H1 (cell line): ENCODE measurements at regions not wholly inside any gene's neighbourhood (a gene's known extent, or its start where the extent isn't known, plus 50 kb on each side); places are given as distances from the start of the nearest gene placed in this dataset.

ENCODE experiments used
- EZH2 ChIP-seq: fragments of 200-600 bp; sonication (generic); IDR thresholded peaks from 2 replicates; pipeline ENCODE4 v1.7.1; 2012; ENCODE audit warnings: low read depth, mild to moderate bottlenecking, moderate library complexity, low read length, inconsistent platforms; ENCODE audit not compliant: severe bottlenecking
- HDAC2 ChIP-seq, 2 experiments: fragments of 300-600 bp in 1 of 2; sonication (generic) in 1 of 2; IDR thresholded peaks; 2 replicates each; pipeline ENCODE4 v1.6.1; 2011 to 2012; ENCODE audit warnings: low read depth in 2 of 2, low read length in 2 of 2, mild to moderate bottlenecking in 2 of 2, moderate library complexity in 2 of 2, borderline replicate concordance in 1 of 2, inconsistent platforms in 1 of 2
- POLR2A ChIP-seq, 2 experiments: IDR thresholded peaks; 1 replicate in 1 of 2; 2 replicates in 1 of 2; pipeline ENCODE4 v1.6.1; 2011; ENCODE audit warnings: low read depth in 2 of 2, low read length in 2 of 2, mild to moderate bottlenecking in 2 of 2; ENCODE audit errors: control extremely low read depth in 1 of 2
- POLR2AphosphoS5 ChIP-seq: IDR thresholded peaks from 2 replicates; pipeline ENCODE4 v1.6.1; 2011; ENCODE audit warnings: low read depth, low read length
- SIRT6 ChIP-seq: IDR thresholded peaks from one replicate; pipeline ENCODE4 v1.7.1; 2012; ENCODE audit warnings: low read length, inconsistent platforms
- TAF1 ChIP-seq: IDR thresholded peaks from 2 replicates; pipeline ENCODE4 v1.6.1; 2011; ENCODE audit warnings: mild to moderate bottlenecking, low read depth, low read length
- YY1 ChIP-seq: IDR thresholded peaks from 2 replicates; pipeline ENCODE4 v1.6.1; 2011; ENCODE audit warnings: low read depth, mild to moderate bottlenecking, low read length
- TF ChIP-seq, protein P1 (sequence below), 3 experiments: IDR thresholded peaks; 1 replicate in 2 of 3; 2 replicates in 1 of 3; pipeline versions ENCODE4 v1.5.1 to v1.6.1; 2011; ENCODE audit warnings: low read length in 3 of 3, mild to moderate bottlenecking in 3 of 3, inconsistent platforms in 2 of 3, low read depth in 1 of 3, moderate library complexity in 1 of 3; ENCODE audit not compliant: insufficient read depth in 1 of 3; ENCODE audit errors: control extremely low read depth in 1 of 3
- TF ChIP-seq, protein P2 (sequence below): IDR thresholded peaks from 2 replicates; pipeline ENCODE4 v1.6.1; 2011; ENCODE audit warnings: low read depth, mild to moderate bottlenecking, low read length; ENCODE audit not compliant: insufficient read depth

DNA sequence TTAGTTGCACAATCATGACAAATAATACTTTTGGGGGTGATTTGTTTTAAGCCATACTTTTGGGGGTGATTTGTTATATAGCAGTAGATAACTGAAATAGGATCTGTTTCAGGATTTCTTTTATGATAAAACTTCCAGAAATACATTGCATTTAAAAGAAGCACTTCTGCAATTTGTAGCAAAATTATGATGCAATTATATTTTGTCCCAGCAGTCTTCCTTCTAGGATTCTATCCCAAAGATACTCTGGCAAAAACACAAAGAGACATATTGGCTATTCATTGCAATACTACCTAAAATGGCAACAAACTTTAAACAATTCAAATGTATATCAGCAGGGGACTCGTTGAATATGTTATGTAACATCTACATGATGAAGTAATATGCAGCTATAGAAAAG, 78.9 kb upstream of the ANKRD28 start:
- TF ChIP-seq, protein P1, sequence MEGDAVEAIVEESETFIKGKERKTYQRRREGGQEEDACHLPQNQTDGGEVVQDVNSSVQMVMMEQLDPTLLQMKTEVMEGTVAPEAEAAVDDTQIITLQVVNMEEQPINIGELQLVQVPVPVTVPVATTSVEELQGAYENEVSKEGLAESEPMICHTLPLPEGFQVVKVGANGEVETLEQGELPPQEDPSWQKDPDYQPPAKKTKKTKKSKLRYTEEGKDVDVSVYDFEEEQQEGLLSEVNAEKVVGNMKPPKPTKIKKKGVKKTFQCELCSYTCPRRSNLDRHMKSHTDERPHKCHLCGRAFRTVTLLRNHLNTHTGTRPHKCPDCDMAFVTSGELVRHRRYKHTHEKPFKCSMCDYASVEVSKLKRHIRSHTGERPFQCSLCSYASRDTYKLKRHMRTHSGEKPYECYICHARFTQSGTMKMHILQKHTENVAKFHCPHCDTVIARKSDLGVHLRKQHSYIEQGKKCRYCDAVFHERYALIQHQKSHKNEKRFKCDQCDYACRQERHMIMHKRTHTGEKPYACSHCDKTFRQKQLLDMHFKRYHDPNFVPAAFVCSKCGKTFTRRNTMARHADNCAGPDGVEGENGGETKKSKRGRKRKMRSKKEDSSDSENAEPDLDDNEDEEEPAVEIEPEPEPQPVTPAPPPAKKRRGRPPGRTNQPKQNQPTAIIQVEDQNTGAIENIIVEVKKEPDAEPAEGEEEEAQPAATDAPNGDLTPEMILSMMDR (IDR thresholded peaks at IDR 0.05; ENCODE audit: control extremely low read depth in 1 of 3, insufficient read depth in 1 of 3, low read depth in 1 of 3, low read length in 3 of 3) = no peak
- TF ChIP-seq EZH2 (no peak), SIRT6 (no peak), POLR2AphosphoS5 (no peak), HDAC2 (IDR thresholded peaks at IDR 0.05; ENCODE audit: borderline replicate concordance in 1 of 2, low read depth in 2 of 2, low read length in 2 of 2) (no peak), TAF1 (no peak), YY1 (no peak), POLR2A (IDR thresholded peaks at IDR 0.05; ENCODE audit: control extremely low read depth in 1 of 2, low read depth in 2 of 2, low read length in 2 of 2) (no peak)
- TF ChIP-seq, protein P2, sequence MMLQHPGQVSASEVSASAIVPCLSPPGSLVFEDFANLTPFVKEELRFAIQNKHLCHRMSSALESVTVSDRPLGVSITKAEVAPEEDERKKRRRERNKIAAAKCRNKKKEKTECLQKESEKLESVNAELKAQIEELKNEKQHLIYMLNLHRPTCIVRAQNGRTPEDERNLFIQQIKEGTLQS = no peak
